Activated T-cell treated with anti-CD3 and anti-CD28 coated beads for 4 hours (primary cell): ENCODE measurements at regions not wholly inside any gene's neighbourhood (a gene's known extent, or its start where the extent isn't known, plus 50 kb on each side); places are given as distances from the start of the nearest gene placed in this dataset.
"Not testable (repeated sequence)": the region's sequence is repeated elsewhere in the genome, so short reads cannot be mapped to it uniquely, and the experiment has no call there.

Experiments used
- DNase-seq: peaks from one replicate; pipeline ENCODE4 v3.0.0-alpha.2; 2020

GRCh38 chr1:112818990-112819689, 104.0 kb upstream of the PPM1J start:
- DNase-seq, result no peak

GRCh38 chr1:112817555-112818373, 102.6 kb upstream of the PPM1J start:
- DNase-seq, result no peak

- DNase-seq, result no peak
Observed at GRCh38 chr1:112815376-112815775, 100.2 kb upstream of the PPM1J start.

- DNase-seq, result not testable (repeated sequence)
Observed at GRCh38 chr1:112814645-112815044, 99.5 kb upstream of the PPM1J start.

- DNase-seq, result peak; percentile 42
Observed at GRCh38 chr1:112808861-112809684, 93.9 kb upstream of the PPM1J start.

GRCh38 chr1:112807999-112808398, 92.9 kb upstream of the PPM1J start:
- DNase-seq, result no peak

- DNase-seq, result no peak
Observed at GRCh38 chr1:112807117-112807516, 92.0 kb upstream of the PPM1J start.

- no peak for DNase-seq
Observed at GRCh38 chr1:112806090-112806642, 91.0 kb upstream of the PPM1J start.

GRCh38 chr1:112805155-112805853, 90.2 kb upstream of the PPM1J start:
- no peak for DNase-seq

GRCh38 chr1:112803906-112804762, 89.0 kb upstream of the PPM1J start:
- DNase-seq, result peak; percentile 4

GRCh38 chr1:112800289-112800688, 85.2 kb upstream of the PPM1J start:
- DNase-seq, result no peak

- DNase-seq, result no peak
Observed at GRCh38 chr1:112798292-112798691, 83.2 kb upstream of the PPM1J start.

- no peak for DNase-seq
Observed at GRCh38 chr1:112797224-112797623, 82.1 kb upstream of the PPM1J start.

GRCh38 chr1:112794654-112795239, 79.6 kb upstream of the PPM1J start:
- DNase-seq, result no peak

GRCh38 chr1:112793631-112794565, 78.8 kb upstream of the PPM1J start:
- no peak for DNase-seq

- no peak for DNase-seq
Observed at GRCh38 chr1:112791723-112792104, 76.6 kb upstream of the PPM1J start.

- DNase-seq, result no peak
Observed at GRCh38 chr1:112790920-112791722, 76.0 kb upstream of the PPM1J start.

- DNase-seq, result no peak
Observed at GRCh38 chr1:112788561-112788960, 73.4 kb upstream of the PPM1J start.

GRCh38 chr1:112788054-112788453, 72.9 kb upstream of the PPM1J start:
- DNase-seq, result no peak
